Endothelial cell of umbilical vein (primary cell): ENCODE measurements at regions not wholly inside any gene's neighbourhood (a gene's known extent, or its start where the extent isn't known, plus 50 kb on each side); places are given as distances from the start of the nearest gene placed in this dataset.
"Not testable (repeated sequence)": the region's sequence is repeated elsewhere in the genome, so short reads cannot be mapped to it uniquely, and the experiment has no call there.

Experiments used
- BruUV-seq: library from RNA; stranded (reverse); fragments of 400-500 nt; replicated peaks from 2 replicates; lab custom pipeline; 2021; lab: Mats Ljungman, UMichigan
- CTCF ChIA-PET: fragments of 300-600, 350-600 bp; sonication (Branson Sonifier 250); formaldehyde crosslinking; loops from one replicate; lab custom pipeline; 2021; ENCODE audit warnings: antibody characterized with exemption, inconsistent platforms; lab: Charles Lee
- POLR2A ChIA-PET: fragments of 300-600, 350-600 bp; sonication (Branson Sonifier 250); formaldehyde crosslinking; loops from one replicate; lab custom pipeline; 2021; ENCODE audit warnings: antibody characterized with exemption, inconsistent platforms; lab: Charles Lee
- DNase-seq: peaks from one replicate; pipeline ENCODE4 v3.0.0-alpha.2; 2011; ENCODE audit warnings: low read depth, low spot score
- FAIRE-seq: peaks from 2 replicates; lab custom pipeline; 2011; peaks lifted over from hg19 to GRCh38; lab: Jason Lieb, UNC
- H2AFZ ChIP-seq: 2 replicates; pipeline ENCODE4 v1.6.0; 2012; ENCODE audit warnings: low read depth, low read length, control low read depth, inconsistent platforms
- H3K27ac ChIP-seq: 2 replicates; pipeline ENCODE4 v1.5.1; 2011; ENCODE audit warnings: low read depth, mild to moderate bottlenecking, control low read depth, low read length, moderate library complexity; ENCODE audit not compliant: insufficient read depth
- H3K27me3 ChIP-seq, 2 experiments: 2 replicates each; pipeline versions ENCODE4 v1.6.0 to v1.6.1; 2011; ENCODE audit warnings: low read length in 2 of 2, mixed read lengths in 1 of 2; ENCODE audit not compliant: control insufficient read depth in 2 of 2, insufficient read depth in 2 of 2
- H3K36me3 ChIP-seq, 2 experiments: 2 replicates in 1 of 2; 3 replicates in 1 of 2; pipeline ENCODE4 v1.5.1; 2011; ENCODE audit warnings: low read length in 2 of 2, mild to moderate bottlenecking in 1 of 2, moderate library complexity in 1 of 2; ENCODE audit not compliant: control insufficient read depth in 2 of 2, insufficient read depth in 2 of 2; ENCODE audit errors: extremely low read depth in 1 of 2
- H3K4me1 ChIP-seq: 3 replicates; pipeline ENCODE4 v1.5.1; 2011; ENCODE audit warnings: mild to moderate bottlenecking, low read length; ENCODE audit not compliant: control insufficient read depth, insufficient read depth; ENCODE audit errors: extremely low read depth
- H3K4me2 ChIP-seq: 2 replicates; pipeline ENCODE4 v1.6.1; 2011; ENCODE audit warnings: low read length, control low read depth, mixed read lengths; ENCODE audit not compliant: insufficient read depth
- H3K4me3 ChIP-seq, 3 experiments: fragments of 200-600 bp in 1 of 3; sonication (generic), shearing (Covaris generic) in 1 of 3; replicated peaks in 1 of 3; 2 replicates each; pipeline ENCODE4 v1.5.1; 2011 to 2016; ENCODE audit warnings: control low read depth in 3 of 3, low read length in 3 of 3, mild to moderate bottlenecking in 2 of 3, inconsistent platforms in 1 of 3, low read depth in 1 of 3, moderate library complexity in 1 of 3; ENCODE audit not compliant: insufficient read depth in 1 of 3
- H3K79me2 ChIP-seq: 2 replicates; pipeline ENCODE4 v1.6.0; 2012; ENCODE audit warnings: low read length, inconsistent platforms; ENCODE audit not compliant: control insufficient read depth, insufficient read depth
- H3K9ac ChIP-seq: replicated peaks from 2 replicates; pipeline ENCODE3; 2011; ENCODE audit warnings: low read length, control low read depth; ENCODE audit not compliant: insufficient read depth; ENCODE audit errors: extremely low read depth
- H3K9me1 ChIP-seq: replicated peaks from 3 replicates; pipeline ENCODE4 v1.6.0; 2011; ENCODE audit warnings: mild to moderate bottlenecking, low read length; ENCODE audit not compliant: control insufficient read depth, insufficient read depth; ENCODE audit errors: extremely low read depth
- H3K9me3 ChIP-seq: replicated peaks from 2 replicates; pipeline ENCODE4 v1.5.1; 2012; ENCODE audit warnings: low read length, inconsistent platforms; ENCODE audit not compliant: control insufficient read depth, insufficient read depth
- H4K20me1 ChIP-seq: replicated peaks from 2 replicates; pipeline ENCODE3; 2011; ENCODE audit warnings: mild to moderate bottlenecking, low read length; ENCODE audit not compliant: control insufficient read depth, insufficient read depth; ENCODE audit errors: extremely low read depth
- CTCF ChIP-seq, 2 donors: IDR thresholded peaks; 1 replicate in 1 of 2; 2 replicates in 1 of 2; pipeline ENCODE4 v1.5.1; 2011; ENCODE audit warnings: low read length in 2 of 2, mild to moderate bottlenecking in 2 of 2, moderate library complexity in 2 of 2, control low read depth in 1 of 2, inconsistent platforms in 1 of 2, low read depth in 1 of 2; ENCODE audit not compliant: insufficient read depth in 1 of 2; ENCODE audit errors: extremely low read depth in 1 of 2
- EZH2 ChIP-seq: IDR thresholded peaks from 2 replicates; pipeline ENCODE4 v1.6.1; 2012; ENCODE audit warnings: borderline replicate concordance, low read depth, mild to moderate bottlenecking, moderate library complexity, low read length, inconsistent platforms; ENCODE audit not compliant: severe bottlenecking
- FOS ChIP-seq: IDR thresholded peaks from 2 replicates; pipeline ENCODE4 v1.6.1; 2011; ENCODE audit warnings: mild to moderate bottlenecking, low read length, moderate library complexity, borderline replicate concordance; ENCODE audit not compliant: insufficient read depth
- GATA2 ChIP-seq: IDR thresholded peaks from 2 replicates; pipeline ENCODE4 v1.7.0; 2011; ENCODE audit warnings: low read depth, mild to moderate bottlenecking, moderate library complexity, mixed read lengths, low read length; ENCODE audit not compliant: insufficient read length, insufficient read depth
- JUN ChIP-seq: IDR thresholded peaks from 2 replicates; pipeline ENCODE4 v1.6.1; 2011; ENCODE audit warnings: borderline replicate concordance, low read depth; ENCODE audit not compliant: insufficient read length, insufficient read depth
- MAX ChIP-seq: IDR thresholded peaks from 2 replicates; pipeline ENCODE4 v1.6.1; 2011; ENCODE audit not compliant: insufficient read depth, insufficient read length
- MYC ChIP-seq: IDR thresholded peaks from one replicate; pipeline ENCODE4 v1.6.1; 2011; ENCODE audit warnings: mild to moderate bottlenecking, low read depth, low read length
- POLR2A ChIP-seq: IDR thresholded peaks from 2 replicates; pipeline ENCODE4 v1.6.1; 2012; ENCODE audit warnings: low read depth, mild to moderate bottlenecking, control low read depth, low read length
- POLR2AphosphoS5 ChIP-seq: IDR thresholded peaks from 2 replicates; pipeline ENCODE4 v1.6.1; 2012; ENCODE audit warnings: low read depth, mild to moderate bottlenecking, control low read depth, low read length, moderate library complexity; ENCODE audit not compliant: insufficient read depth
- dilution Hi-C: fragments of 300-500 bp; cut with MboI; formaldehyde crosslinking; loops from one replicate; pipeline ENCODE4 v1.15.0; 2019; ENCODE audit warnings: low sequenced_read_pairs; ENCODE audit not compliant: extremely low pct_ligation_motif_present
- intact Hi-C: fragments of 100-400 bp; cut with micrococcal nuclease; formaldehyde crosslinking; loops from one replicate; pipeline ENCODE4 v1.10.0; 2022

- H3K9ac ChIP-seq, H3K9me3 ChIP-seq, H3K4me2 ChIP-seq, H3K4me3 ChIP-seq, H3K4me1 ChIP-seq, H3K9me1 ChIP-seq, POLR2A ChIA-PET, FAIRE-seq, H3K79me2 ChIP-seq, H4K20me1 ChIP-seq, H3K36me3 ChIP-seq, H2AFZ ChIP-seq, dilution Hi-C loops, DNase-seq, intact Hi-C loops, BruUV-seq, H3K27me3 ChIP-seq, H3K27ac ChIP-seq: not testable (repeated sequence)
- CTCF ChIA-PET, result interaction anchor here (1.1 to 2.1 kb wide), 2 partner anchors 21 to 57 kb away, joined by 3 to 6 read pairs; no protein-coding TSS in a partner anchor
Measured at GRCh38 chr20:6693808-6694198, 73.7 kb upstream of the BMP2 start.

- Histone ChIP-seq H3K9me3 (no peaks in the 10 kb centered on the region), H4K20me1 (no peaks in the 10 kb centered on the region), H3K27ac (no peak overlapping the region), H3K9ac (no peak overlapping the region), H3K4me3 (no peak overlapping the region), H3K27me3 (no peaks in the 10 kb centered on the region), H2AFZ (no peak overlapping the region), H3K9me1 (no peaks in the 10 kb centered on the region), H3K79me2 (no peaks in the 10 kb centered on the region), H3K4me1 (no peaks in the 10 kb centered on the region), H3K36me3 (no peaks in the 10 kb centered on the region), H3K4me2 (no peak overlapping the region)
- FAIRE-seq (no peak), DNase-seq (no peak)
- no TSS peak for BruUV-seq
- POLR2A ChIA-PET, result no interaction called here
- intact Hi-C loops, result no loop called here
- CTCF ChIA-PET, result interaction anchor here (0.9 to 2.1 kb wide), 4 partner anchors 8 to 57 kb away, joined by 3 to 6 read pairs (median 4); no protein-coding TSS in a partner anchor
- dilution Hi-C loops, result no loop called here
- TF ChIP-seq POLR2AphosphoS5, result no peak
- no peak for TF ChIP-seq JUN
- TF ChIP-seq MYC, result no peak
- TF ChIP-seq EZH2, result no peak
- TF ChIP-seq GATA2, result no peak
- no peak for TF ChIP-seq CTCF (IDR thresholded peaks at IDR 0.05; ENCODE audit: extremely low read depth in 1 of 2, insufficient read depth in 1 of 2, low read depth in 1 of 2, low read length in 2 of 2)
- no peak for TF ChIP-seq MAX
- TF ChIP-seq FOS, result no peak
- no peak for TF ChIP-seq POLR2A
Measured at GRCh38 chr20:6693178-6693807, 74.2 kb upstream of the BMP2 start.
